ENCODE measurements at regions not wholly inside any gene's neighbourhood (a gene's known extent, or its start where the extent isn't known, plus 50 kb on each side); places are given as distances from the start of the nearest gene placed in this dataset.

GRCh38 chr13:79631051-79631659 is 150.2 kb downstream of the NDFIP2 start (continued):
- TF ChIP-seq IRF5 (IDR thresholded peaks at IDR 0.05; ENCODE audit: borderline replicate concordance) (no peak), IRF4 (IDR thresholded peaks at IDR 0.05; ENCODE audit: low read depth, low read length) (no peak), DPF2 (IDR thresholded peaks at IDR 0.05) (no peak)

- 50% methylated on average over 4 of the region's 4 CpGs for WGBS (ENCODE audit: insufficient coverage, insufficient replicate concordance, low lambda C conversion rate, missing lambda C conversion rate)
- in situ Hi-C loops (cut with MboI) (no loop called here), intact Hi-C loops (cut with micrococcal nuclease; ENCODE audit: unreplicated experiment) (no loop called here)
- H3K4me2 ChIP-seq (ENCODE audit: control insufficient read depth, insufficient read depth) = no peak overlapping the region
- no peaks in the 10 kb centered on the region for H3K4me1 ChIP-seq (ENCODE audit: control insufficient read depth, insufficient read depth, low read length)
- POLR2A ChIA-PET = no interaction called here
- no peaks in the 10 kb centered on the region for H3K79me2 ChIP-seq (ENCODE audit: control insufficient read depth, insufficient read depth, low read length)
- no peaks in the 10 kb centered on the region for H4K20me1 ChIP-seq (ENCODE audit: control insufficient read depth, insufficient read depth)
- CTCF ChIA-PET = interaction anchor here (1.3 to 2.6 kb wide), 2 partner anchors 9 to 16 kb away, joined by 5 to 7 read pairs; no protein-coding TSS in a partner anchor
- SMC1A ChIA-PET (ENCODE audit: uncharacterized antibody, unreplicated experiment) = interaction anchor here (1.6 to 5.7 kb wide), 3 partner anchors 9 to 32 kb away, joined by 5 to 30 read pairs (median 13); no protein-coding TSS in a partner anchor
- ATAC-seq (no peak; the same call in 2 of the 3 replicates), FAIRE-seq (no peak), DNase-seq (ENCODE audit: low read depth, low spot score) (no peak)
- no peaks in the 10 kb centered on the region for H3K27me3 ChIP-seq (replicated peaks in 1 of 2; ENCODE audit: control insufficient read depth in 2 of 2, insufficient read depth in 2 of 2, low read length in 1 of 2)
- no peaks in the 10 kb centered on the region for H3K36me3 ChIP-seq (ENCODE audit: control insufficient read depth in 2 of 2, insufficient read depth in 2 of 2, low read length in 1 of 2)
- TF ChIP-seq KLF5 (IDR thresholded peaks at IDR 0.05; ENCODE audit: partially characterized antibody) = no peak
- TF ChIP-seq ZNF217 (IDR thresholded peaks at IDR 0.05) = no peak
- no peak for TF ChIP-seq RBBP5 (conservative IDR thresholded peaks at IDR 0.05)
- no peak for TF ChIP-seq CBX3 (IDR thresholded peaks at IDR 0.05; ENCODE audit: borderline replicate concordance, low read depth)
- TF ChIP-seq KAT2A (conservative IDR thresholded peaks at IDR 0.05; ENCODE audit: control insufficient read depth, low read depth, low read length) = no peak
- no peak for TF ChIP-seq BCL11A (IDR thresholded peaks at IDR 0.05; ENCODE audit: low read depth, low read length)
- no peak for TF ChIP-seq ZZZ3 (IDR thresholded peaks at IDR 0.05; ENCODE audit: control insufficient read depth, insufficient read length, low read depth)
- no peak for TF ChIP-seq MYC (IDR thresholded peaks at IDR 0.05; ENCODE audit: insufficient read depth, insufficient read length, insufficient replicate concordance, low read length, severe bottlenecking)
- no peak for TF ChIP-seq ELK1 (IDR thresholded peaks at IDR 0.05; ENCODE audit: low read depth, low read length)
- TF ChIP-seq RELA (IDR thresholded peaks at IDR 0.05; ENCODE audit: borderline replicate concordance, partially characterized antibody) = no peak
- TF ChIP-seq CTCF (IDR thresholded peaks at IDR 0.05 in 2 of 3, conservative IDR thresholded peaks at IDR 0.05 in 1 of 3; ENCODE audit: control insufficient read depth in 2 of 3, extremely low read depth in 1 of 3, insufficient read depth in 1 of 3, low read depth in 3 of 3, low read length in 3 of 3) = no peak
- no peak overlapping the region for H3K9ac ChIP-seq (ENCODE audit: control insufficient read depth, insufficient read depth, low read length)
- no TSS peak for BruUV-seq (replicated peaks)
- no peak overlapping the region for H3K27ac ChIP-seq (ENCODE audit: control insufficient read depth, insufficient read depth)
- H2AFZ ChIP-seq (ENCODE audit: control insufficient read depth, low read depth, low read length) = no peak overlapping the region
- RAD21 ChIA-PET (ENCODE audit: unreplicated experiment) = no interaction called here
- H3K9me3 ChIP-seq (replicated peaks; ENCODE audit: control insufficient read depth, insufficient read depth, low read length) = no peaks in the 10 kb centered on the region
- no peak overlapping the region for H3K4me3 ChIP-seq
Observed at GRCh38 chr13:79628463-79628862, 147.5 kb downstream of the NDFIP2 start.

Data from GM12878 (cell line).